Mesothelial cell of epicardium (in vitro differentiated cells): ENCODE measurements at regions not wholly inside any gene's neighbourhood (a gene's known extent, or its start where the extent isn't known, plus 50 kb on each side); places are given as distances from the start of the nearest gene placed in this dataset.

Experiments used
- DNase-seq, 2 experiments: peaks; one replicate each; pipeline ENCODE4 v3.0.0; 2021; ENCODE audit warnings: low spot score in 2 of 2; ENCODE audit not compliant: unreplicated experiment in 2 of 2
- H3K27ac Mint-ChIP-seq: 2 replicates; pipeline ENCODE4 v1.8.0; 2021; ENCODE audit warnings: mixed read lengths
- H3K27me3 Mint-ChIP-seq: 2 replicates; pipeline ENCODE4 v1.8.0; 2021; ENCODE audit warnings: low read depth, mixed read lengths
- H3K36me3 Mint-ChIP-seq: 2 replicates; pipeline ENCODE4 v1.8.0; 2021; ENCODE audit warnings: mixed read lengths
- H3K4me1 Mint-ChIP-seq: 2 replicates; pipeline ENCODE4 v1.8.0; 2021; ENCODE audit warnings: mixed read lengths
- H3K4me3 Mint-ChIP-seq: 2 replicates; pipeline ENCODE4 v1.8.0; 2021; ENCODE audit warnings: mild to moderate bottlenecking, moderate library complexity, mixed read lengths
- H3K9me3 Mint-ChIP-seq: 2 replicates; pipeline ENCODE4 v1.8.0; 2021; ENCODE audit warnings: mixed read lengths
- CTCF ChIP-seq: fragments of 200-600 bp; sonication (generic); IDR thresholded peaks from one replicate; pipeline ENCODE4 v1.5.0; 2021; ENCODE audit warnings: antibody characterized with exemption; ENCODE audit not compliant: unreplicated experiment

- peaks cover 25% of the 10 kb centered on the region for H3K4me1 Mint-ChIP-seq
- no peak for TF ChIP-seq CTCF
- no peak for DNase-seq
- H3K27ac Mint-ChIP-seq, result peak overlapping the region; percentile 93
- peak overlapping the region; percentile 15 for H3K4me3 Mint-ChIP-seq
- peaks cover 36% of the 10 kb centered on the region for H3K36me3 Mint-ChIP-seq
- H3K9me3 Mint-ChIP-seq, result peaks cover 43% of the 10 kb centered on the region
- no peaks in the 10 kb centered on the region for H3K27me3 Mint-ChIP-seq
These were observed 115.6 kb upstream of the PKP2 start for GRCh38 chr12:33012226-33012625.

GRCh38 chr12:33006106-33006505 is 109.5 kb upstream of the PKP2 start:
- H3K4me3 Mint-ChIP-seq, result no peak overlapping the region
- no peak for TF ChIP-seq CTCF
- H3K27me3 Mint-ChIP-seq, result no peaks in the 10 kb centered on the region
- peaks cover 42% of the 10 kb centered on the region for H3K9me3 Mint-ChIP-seq
- H3K36me3 Mint-ChIP-seq, result peaks cover 24% of the 10 kb centered on the region
- H3K27ac Mint-ChIP-seq, result peak overlapping the region; percentile 68
- peaks cover 7% of the 10 kb centered on the region for H3K4me1 Mint-ChIP-seq
- no peak for DNase-seq

- TF ChIP-seq CTCF, result no peak
- Mint-ChIP-seq H3K27me3 (no peaks in the 10 kb centered on the region), H3K4me1 (peaks cover 33% of the 10 kb centered on the region), H3K4me3 (no peak overlapping the region), H3K36me3 (peaks cover 6% of the 10 kb centered on the region), H3K9me3 (peaks cover 14% of the 10 kb centered on the region), H3K27ac (no peak overlapping the region)
- no peak for DNase-seq
These were observed 103.4 kb upstream of the PKP2 start for GRCh38 chr12:33000016-33000415.

- no peaks in the 10 kb centered on the region for H3K27me3 Mint-ChIP-seq
- peak overlapping the region; percentile 86 for H3K27ac Mint-ChIP-seq
- no peak overlapping the region for H3K4me3 Mint-ChIP-seq
- H3K4me1 Mint-ChIP-seq, result peaks cover 58% of the 10 kb centered on the region
- no peak for DNase-seq
- peaks cover 4% of the 10 kb centered on the region for H3K9me3 Mint-ChIP-seq
- peaks cover 2% of the 10 kb centered on the region for H3K36me3 Mint-ChIP-seq
- TF ChIP-seq CTCF, result no peak
These were observed 100.9 kb upstream of the PKP2 start for GRCh38 chr12:32997471-32997870.

- no peaks in the 10 kb centered on the region for H3K36me3 Mint-ChIP-seq
- DNase-seq, result no peak
- H3K27me3 Mint-ChIP-seq, result no peaks in the 10 kb centered on the region
- no peaks in the 10 kb centered on the region for H3K9me3 Mint-ChIP-seq
- no peak overlapping the region for H3K4me3 Mint-ChIP-seq
- peaks cover 69% of the 10 kb centered on the region for H3K4me1 Mint-ChIP-seq
- H3K27ac Mint-ChIP-seq, result peak overlapping the region; percentile 52
- no peak for TF ChIP-seq CTCF
These were observed 99.0 kb upstream of the PKP2 start for GRCh38 chr12:32995623-32996022.

- TF ChIP-seq CTCF, result no peak
- Mint-ChIP-seq H3K27me3 (no peaks in the 10 kb centered on the region), H3K27ac (peak overlapping the region; percentile 84), H3K4me3 (no peak overlapping the region), H3K4me1 (peaks cover 80% of the 10 kb centered on the region), H3K36me3 (no peaks in the 10 kb centered on the region), H3K9me3 (peaks cover 4% of the 10 kb centered on the region)
- DNase-seq, result no peak
These were observed 96.8 kb upstream of the PKP2 start for GRCh38 chr12:32993404-32993803.
